Stomach smooth muscle (tissue), 2 donors: ENCODE measurements at regions not wholly inside any gene's neighbourhood (a gene's known extent, or its start where the extent isn't known, plus 50 kb on each side); places are given as distances from the start of the nearest gene placed in this dataset.

Source experiments
- H3K27ac ChIP-seq: one replicate; pipeline ENCODE4 v1.7.0; 2013; ENCODE audit warnings: mild to moderate bottlenecking, low read length, inconsistent platforms
- H3K27me3 ChIP-seq, 2 donors: one replicate each; pipeline ENCODE4 v1.7.0; 2013; ENCODE audit warnings: low read length in 2 of 2; ENCODE audit not compliant: insufficient read depth in 2 of 2, control insufficient read depth in 1 of 2
- H3K36me3 ChIP-seq, 2 donors: one replicate each; pipeline ENCODE4 v1.7.0; 2013; ENCODE audit warnings: low read length in 2 of 2; ENCODE audit not compliant: control insufficient read depth in 2 of 2, insufficient read depth in 2 of 2
- H3K4me1 ChIP-seq: one replicate; pipeline ENCODE4 v1.7.0; 2013; ENCODE audit warnings: low read length; ENCODE audit not compliant: control insufficient read depth, insufficient read depth
- H3K4me3 ChIP-seq, 2 donors: one replicate each; pipeline ENCODE4 v1.7.0; 2013; ENCODE audit warnings: low read length in 2 of 2
- H3K9ac ChIP-seq, 2 donors: one replicate each; pipeline ENCODE4 v1.7.0; 2013; ENCODE audit warnings: low read length in 2 of 2, mild to moderate bottlenecking in 1 of 2
- H3K9me3 ChIP-seq, 2 donors: one replicate each; pipeline ENCODE4 v1.7.0; 2013; ENCODE audit warnings: low read length in 2 of 2; ENCODE audit not compliant: control insufficient read depth in 2 of 2
- donor health status: healthy.
- donor health status: Pancreatic carcinoma.

GRCh38 chr10:118216020-118216419, 126.1 kb downstream of the FAM204A start:
- H3K4me1 ChIP-seq, result no peaks in the 10 kb centered on the region
- no peak overlapping the region for H3K27ac ChIP-seq
- no peaks in the 10 kb centered on the region for H3K36me3 ChIP-seq
- H3K27me3 ChIP-seq, result no peaks in the 10 kb centered on the region
- H3K9ac ChIP-seq, result no peak overlapping the region
- no peaks in the 10 kb centered on the region for H3K9me3 ChIP-seq
- H3K4me3 ChIP-seq, result no peak overlapping the region

- Histone ChIP-seq H3K36me3 (no peaks in the 10 kb centered on the region), H3K27ac (no peak overlapping the region), H3K27me3 (no peaks in the 10 kb centered on the region), H3K9me3 (no peaks in the 10 kb centered on the region), H3K4me3 (no peak overlapping the region), H3K4me1 (no peaks in the 10 kb centered on the region), H3K9ac (no peak overlapping the region)
These were observed 127.3 kb downstream of the FAM204A start for GRCh38 chr10:118214776-118215175.

- Histone ChIP-seq H3K9ac (no peak overlapping the region), H3K27ac (no peak overlapping the region), H3K27me3 (no peaks in the 10 kb centered on the region), H3K4me1 (no peaks in the 10 kb centered on the region), H3K9me3 (no peaks in the 10 kb centered on the region), H3K4me3 (no peak overlapping the region), H3K36me3 (no peaks in the 10 kb centered on the region)
These were observed 128.7 kb downstream of the FAM204A start for GRCh38 chr10:118213436-118213835.

- H3K9ac ChIP-seq, result no peak overlapping the region
- no peaks in the 10 kb centered on the region for H3K9me3 ChIP-seq
- no peak overlapping the region for H3K27ac ChIP-seq
- H3K27me3 ChIP-seq, result no peaks in the 10 kb centered on the region
- no peaks in the 10 kb centered on the region for H3K4me1 ChIP-seq
- no peak overlapping the region for H3K4me3 ChIP-seq
- H3K36me3 ChIP-seq, result no peaks in the 10 kb centered on the region
These were observed 131.8 kb downstream of the FAM204A start for GRCh38 chr10:118210276-118210675.

- Histone ChIP-seq H3K4me1 (no peaks in the 10 kb centered on the region), H3K9ac (no peak overlapping the region), H3K4me3 (no peak overlapping the region), H3K27me3 (no peaks in the 10 kb centered on the region), H3K36me3 (no peaks in the 10 kb centered on the region), H3K9me3 (no peaks in the 10 kb centered on the region), H3K27ac (no peak overlapping the region)
These were observed 132.9 kb downstream of the FAM204A start for GRCh38 chr10:118209215-118209614.

GRCh38 chr10:118207470-118208007, 134.6 kb downstream of the FAM204A start:
- Histone ChIP-seq H3K27me3 (no peaks in the 10 kb centered on the region), H3K9me3 (no peaks in the 10 kb centered on the region), H3K9ac (no peak overlapping the region), H3K36me3 (no peaks in the 10 kb centered on the region), H3K27ac (no peak overlapping the region), H3K4me1 (no peaks in the 10 kb centered on the region), H3K4me3 (no peak overlapping the region)

GRCh38 chr10:118204292-118204943, 137.7 kb downstream of the FAM204A start:
- H3K4me1 ChIP-seq, result no peaks in the 10 kb centered on the region
- H3K27me3 ChIP-seq, result no peaks in the 10 kb centered on the region
- no peaks in the 10 kb centered on the region for H3K9me3 ChIP-seq
- no peak overlapping the region for H3K27ac ChIP-seq
- H3K36me3 ChIP-seq, result no peaks in the 10 kb centered on the region
- no peak overlapping the region for H3K4me3 ChIP-seq
- no peak overlapping the region for H3K9ac ChIP-seq

GRCh38 chr10:118203461-118203860, 138.7 kb downstream of the FAM204A start:
- H3K9me3 ChIP-seq, result no peaks in the 10 kb centered on the region
- H3K36me3 ChIP-seq, result no peaks in the 10 kb centered on the region
- H3K9ac ChIP-seq, result no peak overlapping the region
- H3K27me3 ChIP-seq, result no peaks in the 10 kb centered on the region
- H3K27ac ChIP-seq, result no peak overlapping the region
- H3K4me3 ChIP-seq, result no peak overlapping the region
- no peaks in the 10 kb centered on the region for H3K4me1 ChIP-seq

- Histone ChIP-seq H3K4me1 (no peaks in the 10 kb centered on the region), H3K27me3 (no peaks in the 10 kb centered on the region), H3K9me3 (no peaks in the 10 kb centered on the region), H3K36me3 (no peaks in the 10 kb centered on the region), H3K9ac (no peak overlapping the region), H3K27ac (no peak overlapping the region), H3K4me3 (no peak overlapping the region)
These were observed 146.4 kb downstream of the FAM204A start for GRCh38 chr10:118195729-118196128.

GRCh38 chr10:118193642-118194041, 146.9 kb upstream of the RAB11FIP2 start:
- Histone ChIP-seq H3K9me3 (no peaks in the 10 kb centered on the region), H3K27me3 (peaks cover 0 to 3% of the 10 kb centered on the region in 2 donors), H3K4me3 (no peak overlapping the region), H3K9ac (no peak overlapping the region), H3K36me3 (no peaks in the 10 kb centered on the region), H3K27ac (no peak overlapping the region), H3K4me1 (no peaks in the 10 kb centered on the region)

- H3K36me3 ChIP-seq, result no peaks in the 10 kb centered on the region
- no peaks in the 10 kb centered on the region for H3K4me1 ChIP-seq
- H3K27me3 ChIP-seq, result no peaks in the 10 kb centered on the region
- H3K9ac ChIP-seq, result no peak overlapping the region
- no peak overlapping the region for H3K27ac ChIP-seq
- H3K4me3 ChIP-seq, result no peak overlapping the region
- peaks cover 0 to 6% of the 10 kb centered on the region in 2 donors for H3K9me3 ChIP-seq
These were observed 134.3 kb upstream of the RAB11FIP2 start for GRCh38 chr10:118181021-118181420.
